Naive thymus-derived CD4-positive, alpha-beta T cell (primary cell): ENCODE measurements at regions not wholly inside any gene's neighbourhood (a gene's known extent, or its start where the extent isn't known, plus 50 kb on each side); places are given as distances from the start of the nearest gene placed in this dataset.

Experiments
- ATAC-seq: fragments of 150-1000 bp; cut with Tn5 transposase; 2 replicates; pipeline ENCODE4 v1.10.0; 2021; ENCODE audit warnings: mild to moderate bottlenecking, moderate library complexity
- CTCF ChIA-PET: fragments of 350-600 bp; sonication (Branson Sonifier 250); formaldehyde crosslinking; loops from one replicate; lab custom pipeline; 2021; ENCODE audit warnings: antibody characterized with exemption; lab: Charles Lee
- POLR2A ChIA-PET: fragments of 350-600 bp; sonication (Branson Sonifier 250); formaldehyde crosslinking; loops from one replicate; lab custom pipeline; 2021; ENCODE audit warnings: antibody characterized with exemption, inconsistent platforms; lab: Charles Lee
- DNase-seq, 9 donors: peaks; one replicate each; pipeline versions ENCODE4 v3.0.0 to v3.0.0-alpha.2; 2020 to 2022; ENCODE audit warnings: mixed read lengths in 1 of 9
- H3K27ac ChIP-seq: one replicate; pipeline ENCODE4 v1.7.0; 2013; ENCODE audit warnings: mild to moderate bottlenecking, low read depth, low read length, moderate library complexity
- H3K27me3 ChIP-seq, 2 donors: one replicate each; pipeline ENCODE4 v1.7.0; 2013; ENCODE audit warnings: low read length in 2 of 2, mild to moderate bottlenecking in 2 of 2, moderate library complexity in 2 of 2; ENCODE audit not compliant: control insufficient read depth in 2 of 2, insufficient read depth in 2 of 2
- H3K36me3 ChIP-seq, 3 experiments: 1 replicate in 2 of 3; 2 replicates in 1 of 3; pipeline ENCODE4 v1.7.0; 2013; ENCODE audit warnings: low read length in 3 of 3, mild to moderate bottlenecking in 3 of 3, moderate library complexity in 1 of 3; ENCODE audit not compliant: insufficient read depth in 3 of 3, control insufficient read depth in 2 of 3
- H3K4me1 ChIP-seq, 2 donors: one replicate each; pipeline ENCODE4 v1.7.0; 2013; ENCODE audit warnings: low read length in 2 of 2, mild to moderate bottlenecking in 2 of 2, moderate library complexity in 1 of 2; ENCODE audit not compliant: control insufficient read depth in 2 of 2, insufficient read depth in 2 of 2
- H3K4me3 ChIP-seq: 2 replicates; pipeline ENCODE4 v1.7.0; 2013; ENCODE audit warnings: mild to moderate bottlenecking, low read length
- H3K9me3 ChIP-seq, 3 experiments: 1 replicate in 2 of 3; 2 replicates in 1 of 3; pipeline ENCODE4 v1.7.0; 2013; ENCODE audit warnings: low read length in 3 of 3; ENCODE audit not compliant: control insufficient read depth in 2 of 3
- H3K27ac Mint-ChIP-seq, 9 donors: one replicate each; pipeline ENCODE4 v1.8.0; 2020 to 2022; ENCODE audit warnings: mixed read lengths in 9 of 9, mild to moderate bottlenecking in 8 of 9, moderate library complexity in 5 of 9, inconsistent platforms in 2 of 9
- H3K27me3 Mint-ChIP-seq, 5 donors: one replicate each; pipeline ENCODE4 v1.8.0; 2021 to 2022; ENCODE audit warnings: mixed read lengths in 5 of 5, mild to moderate bottlenecking in 1 of 5
- H3K36me3 Mint-ChIP-seq, 5 donors: one replicate each; pipeline ENCODE4 v1.8.0; 2020 to 2022; ENCODE audit warnings: mixed read lengths in 5 of 5, mild to moderate bottlenecking in 3 of 5, inconsistent platforms in 1 of 5
- H3K4me1 Mint-ChIP-seq, 7 donors: one replicate each; pipeline ENCODE4 v1.8.0; 2020 to 2022; ENCODE audit warnings: mixed read lengths in 7 of 7, mild to moderate bottlenecking in 3 of 7, inconsistent platforms in 1 of 7
- H3K4me3 Mint-ChIP-seq, 10 donors: one replicate each; pipeline ENCODE4 v1.8.0; 2020 to 2022; ENCODE audit warnings: mild to moderate bottlenecking in 10 of 10, mixed read lengths in 10 of 10, moderate library complexity in 6 of 10, inconsistent platforms in 2 of 10
- H3K9me3 Mint-ChIP-seq, 11 donors: one replicate each; pipeline ENCODE4 v1.8.0; 2020 to 2022; ENCODE audit warnings: mixed read lengths in 11 of 11, mild to moderate bottlenecking in 4 of 11, inconsistent platforms in 1 of 11, moderate library complexity in 1 of 11
- intact Hi-C, 2 donors: fragments of 100-400 bp; cut with micrococcal nuclease; formaldehyde crosslinking; loops; one replicate each; pipeline ENCODE4 v1.15.1; 2023

GRCh38 chr7:25712500-25712899 is 439.5 kb upstream of the NFE2L3 start:
- no peaks in the 10 kb centered on the region for H3K9me3 ChIP-seq
- CTCF ChIA-PET = no interaction called here
- no peaks in the 10 kb centered on the region for H3K4me1 Mint-ChIP-seq
- DNase-seq = no peak
- intact Hi-C loops = no loop called here
- H3K27me3 Mint-ChIP-seq = peaks cover 7 to 22% (median 15%) of the 10 kb centered on the region in 5 donors
- POLR2A ChIA-PET = no interaction called here
- H3K36me3 Mint-ChIP-seq = peaks cover 0 to 5% (median 0%) of the 10 kb centered on the region in 5 donors
- H3K4me3 Mint-ChIP-seq = no peak overlapping the region
- H3K27ac Mint-ChIP-seq = no peak overlapping the region
- no peaks in the 10 kb centered on the region for H3K27me3 ChIP-seq
- no peaks in the 10 kb centered on the region for H3K4me1 ChIP-seq
- H3K27ac ChIP-seq = no peak overlapping the region
- H3K4me3 ChIP-seq = no peak overlapping the region
- H3K9me3 Mint-ChIP-seq = peaks cover 0 to under 1% (median 0%) of the 10 kb centered on the region in 11 donors
- no peak for ATAC-seq
- no peaks in the 10 kb centered on the region for H3K36me3 ChIP-seq

- Histone ChIP-seq H3K9me3 (no peaks in the 10 kb centered on the region), H3K4me3 (no peak overlapping the region), H3K27me3 (no peaks in the 10 kb centered on the region), H3K36me3 (no peaks in the 10 kb centered on the region), H3K4me1 (no peaks in the 10 kb centered on the region), H3K27ac (no peak overlapping the region)
- ATAC-seq (no peak), DNase-seq (no peak)
- Mint-ChIP-seq H3K27ac (no peak overlapping the region), H3K9me3 (no peaks in the 10 kb centered on the region), H3K4me3 (no peak overlapping the region), H3K36me3 (peaks cover 0 to 5% (median 0%) of the 10 kb centered on the region in 5 donors), H3K4me1 (no peaks in the 10 kb centered on the region), H3K27me3 (peaks cover 7 to 24% (median 17%) of the 10 kb centered on the region in 5 donors)
- intact Hi-C loops = no loop called here
- POLR2A ChIA-PET = no interaction called here
- CTCF ChIA-PET = interaction anchor here (0.8 kb wide), 1 partner anchor 44 kb away, joined by 3 read pairs; no protein-coding TSS in a partner anchor
Observed at GRCh38 chr7:25714013-25714412, 438.0 kb upstream of the NFE2L3 start.

DNA sequence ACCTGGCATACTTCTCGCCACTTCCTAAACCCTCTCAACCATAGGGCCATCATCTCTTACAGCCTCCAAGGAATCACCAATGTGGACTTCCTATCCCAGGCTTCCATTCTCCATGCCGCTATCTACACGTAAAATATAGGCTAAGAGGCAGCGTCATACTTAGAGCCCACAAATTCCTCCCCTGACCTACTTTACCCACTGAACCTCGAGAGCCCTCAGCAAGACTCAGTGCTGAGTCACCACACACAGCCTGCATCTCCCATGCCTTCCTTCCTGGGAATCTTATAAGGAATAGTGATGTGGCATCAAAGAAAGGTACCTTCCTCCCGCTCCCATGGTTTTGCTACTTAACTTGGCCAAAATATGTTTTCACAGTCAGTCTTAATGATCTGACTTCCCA is 435.6 kb upstream of the NFE2L3 start:
- intact Hi-C loops = no loop called here
- Mint-ChIP-seq H3K27ac (no peak overlapping the region), H3K36me3 (peaks cover 0 to 5% (median 0%) of the 10 kb centered on the region in 5 donors), H3K4me3 (no peak overlapping the region), H3K4me1 (no peaks in the 10 kb centered on the region), H3K27me3 (peaks cover 10 to 29% (median 24%) of the 10 kb centered on the region in 5 donors), H3K9me3 (peaks cover 0 to 1% (median 0%) of the 10 kb centered on the region in 11 donors)
- Histone ChIP-seq H3K4me1 (no peaks in the 10 kb centered on the region), H3K4me3 (no peak overlapping the region), H3K9me3 (no peaks in the 10 kb centered on the region), H3K27ac (no peak overlapping the region), H3K36me3 (no peaks in the 10 kb centered on the region), H3K27me3 (no peaks in the 10 kb centered on the region)
- no peak for ATAC-seq
- CTCF ChIA-PET = no interaction called here
- POLR2A ChIA-PET = no interaction called here
- DNase-seq = no peak

DNA sequence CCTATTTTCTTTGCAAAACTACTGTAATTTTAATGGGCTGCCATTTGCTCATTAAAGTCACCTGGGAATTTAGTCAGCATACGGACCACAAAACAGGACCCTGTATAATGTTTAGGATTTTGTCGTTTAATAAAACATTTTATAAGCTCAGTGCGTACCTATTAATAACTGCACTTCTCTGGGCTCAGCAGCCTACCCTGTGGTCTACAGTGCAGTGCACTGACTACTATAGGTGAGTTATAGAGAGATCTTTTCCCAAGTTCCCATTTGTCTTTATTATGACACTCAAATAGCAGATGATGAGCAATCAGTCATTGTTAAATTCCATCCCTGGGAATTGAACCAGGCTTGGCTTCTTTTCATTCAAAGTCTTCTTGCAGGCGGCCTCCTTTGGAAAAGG is 433.4 kb upstream of the NFE2L3 start:
- no peak overlapping the region for H3K27ac ChIP-seq
- no peak overlapping the region for H3K4me3 ChIP-seq
- Mint-ChIP-seq H3K4me1 (no peaks in the 10 kb centered on the region), H3K9me3 (peaks cover 0 to 1% (median 0%) of the 10 kb centered on the region in 11 donors), H3K36me3 (peaks cover 0 to 5% (median 0%) of the 10 kb centered on the region in 5 donors), H3K27ac (no peak overlapping the region), H3K4me3 (no peak overlapping the region), H3K27me3 (peaks cover 10 to 30% (median 24%) of the 10 kb centered on the region in 5 donors)
- no peaks in the 10 kb centered on the region for H3K36me3 ChIP-seq
- DNase-seq = no peak
- H3K4me1 ChIP-seq = no peaks in the 10 kb centered on the region
- POLR2A ChIA-PET = no interaction called here
- no peaks in the 10 kb centered on the region for H3K9me3 ChIP-seq
- CTCF ChIA-PET = interaction anchor here (0.6 kb wide), 1 partner anchor 1855 kb away, joined by 3 read pairs; no protein-coding TSS in a partner anchor
- H3K27me3 ChIP-seq = no peaks in the 10 kb centered on the region
- ATAC-seq = no peak
- intact Hi-C loops = no loop called here

DNA sequence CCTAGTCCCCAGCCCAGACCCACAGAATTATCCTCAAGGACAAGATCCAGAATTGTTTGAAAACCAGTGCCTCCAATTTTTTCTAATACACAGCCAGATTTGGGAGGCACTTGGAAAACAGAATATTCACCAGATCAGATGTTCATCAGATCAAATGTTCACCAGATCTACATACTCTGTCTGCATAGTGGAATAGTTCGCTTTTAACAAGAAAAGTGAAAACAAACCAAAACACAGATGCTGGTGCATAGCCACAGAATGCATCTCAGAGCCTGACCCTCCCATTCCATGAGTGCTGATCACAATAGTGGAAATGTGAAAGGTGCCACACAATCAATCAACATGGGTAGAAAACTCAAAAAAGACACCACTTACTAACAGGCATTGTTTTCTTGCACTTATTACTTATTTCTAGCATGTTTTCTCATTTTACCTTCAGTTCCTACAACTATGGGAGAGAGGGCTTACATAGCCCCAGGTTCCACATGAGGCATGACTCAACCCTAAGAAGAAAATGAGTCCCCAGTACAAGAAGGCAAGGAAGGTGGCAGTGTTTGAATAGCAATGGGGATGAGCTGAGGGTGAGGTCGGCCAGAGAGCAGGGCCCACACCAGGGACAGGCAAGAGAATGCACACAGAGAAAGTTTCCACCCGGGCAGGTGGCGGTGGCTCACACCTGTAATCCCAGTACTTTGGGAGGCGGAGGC is 432.7 kb upstream of the NFE2L3 start:
- Histone ChIP-seq H3K9me3 (no peaks in the 10 kb centered on the region), H3K4me1 (no peaks in the 10 kb centered on the region), H3K27me3 (no peaks in the 10 kb centered on the region), H3K4me3 (no peak overlapping the region), H3K27ac (no peak overlapping the region), H3K36me3 (no peaks in the 10 kb centered on the region)
- H3K9me3 Mint-ChIP-seq = peaks cover 0 to 1% (median 0%) of the 10 kb centered on the region in 11 donors
- intact Hi-C loops = no loop called here
- ChIA-PET POLR2A (no interaction called here), CTCF (no interaction called here)
- DNase-seq (no peak), ATAC-seq (no peak)
- H3K4me1 Mint-ChIP-seq = no peaks in the 10 kb centered on the region
- H3K27me3 Mint-ChIP-seq = peaks cover 8 to 30% (median 24%) of the 10 kb centered on the region in 5 donors
- H3K4me3 Mint-ChIP-seq = no peak overlapping the region
- no peak overlapping the region for H3K27ac Mint-ChIP-seq
- H3K36me3 Mint-ChIP-seq = peaks cover 0 to 5% (median 0%) of the 10 kb centered on the region in 5 donors

DNA sequence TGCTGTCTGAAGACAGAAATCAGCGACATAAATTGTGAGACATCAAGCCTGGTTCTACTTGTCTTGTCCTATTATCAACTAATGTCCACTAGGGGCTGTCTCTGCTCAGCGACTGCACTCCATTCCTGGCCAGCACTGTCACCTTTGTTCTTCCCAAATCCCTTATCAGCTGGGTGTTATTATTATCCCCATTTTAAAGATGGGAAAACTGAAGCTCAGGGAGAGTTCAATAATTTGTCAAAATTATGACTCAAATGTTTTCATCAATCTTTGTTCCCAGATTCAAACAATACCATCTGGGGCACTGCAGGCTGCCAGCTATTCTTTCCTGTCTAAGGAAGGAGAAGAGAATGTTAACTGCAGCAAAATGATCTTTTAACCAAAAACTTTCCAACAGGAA is 431.6 kb upstream of the NFE2L3 start:
- Histone ChIP-seq H3K4me1 (no peaks in the 10 kb centered on the region), H3K27me3 (no peaks in the 10 kb centered on the region), H3K9me3 (no peaks in the 10 kb centered on the region), H3K36me3 (no peaks in the 10 kb centered on the region), H3K27ac (no peak overlapping the region), H3K4me3 (no peak overlapping the region)
- H3K9me3 Mint-ChIP-seq = peaks cover 0 to 1% (median 0%) of the 10 kb centered on the region in 11 donors
- DNase-seq (no peak), ATAC-seq (no peak)
- CTCF ChIA-PET = no interaction called here
- intact Hi-C loops = no loop called here
- H3K4me1 Mint-ChIP-seq = no peaks in the 10 kb centered on the region
- no peak overlapping the region for H3K4me3 Mint-ChIP-seq
- H3K36me3 Mint-ChIP-seq = peaks cover 0 to 2% (median 0%) of the 10 kb centered on the region in 5 donors
- H3K27me3 Mint-ChIP-seq = peaks cover 11 to 25% (median 19%) of the 10 kb centered on the region in 5 donors
- no peak overlapping the region for H3K27ac Mint-ChIP-seq
- POLR2A ChIA-PET = no interaction called here

GRCh38 chr7:25722856-25723255 is 429.1 kb upstream of the NFE2L3 start:
- no peak overlapping the region for H3K4me3 Mint-ChIP-seq
- no peaks in the 10 kb centered on the region for H3K36me3 ChIP-seq

More at GRCh38 chr7:25722856-25723255, 429.1 kb upstream of the NFE2L3 start:
- Histone ChIP-seq H3K9me3 (no peaks in the 10 kb centered on the region), H3K27ac (no peak overlapping the region), H3K4me1 (no peaks in the 10 kb centered on the region), H3K4me3 (no peak overlapping the region), H3K27me3 (no peaks in the 10 kb centered on the region)
- Mint-ChIP-seq H3K4me1 (no peaks in the 10 kb centered on the region), H3K9me3 (peaks cover 0 to 2% (median 0%) of the 10 kb centered on the region in 11 donors), H3K27ac (no peak overlapping the region), H3K27me3 (peaks cover 8 to 21% (median 13%) of the 10 kb centered on the region in 5 donors), H3K36me3 (no peaks in the 10 kb centered on the region)
- ATAC-seq = no peak
- POLR2A ChIA-PET = no interaction called here
- no peak for DNase-seq
- CTCF ChIA-PET = no interaction called here
- intact Hi-C loops = no loop called here
